GM21619 (cell line): ENCODE measurements at regions not wholly inside any gene's neighbourhood (a gene's known extent, or its start where the extent isn't known, plus 50 kb on each side); places are given as distances from the start of the nearest gene placed in this dataset.

ENCODE experiments used
- ATAC-seq: cut with Tn5 transposase; IDR thresholded peaks from one replicate; pipeline ENCODE4 v1.9.1; 2021; ENCODE audit not compliant: unreplicated experiment

DNA sequence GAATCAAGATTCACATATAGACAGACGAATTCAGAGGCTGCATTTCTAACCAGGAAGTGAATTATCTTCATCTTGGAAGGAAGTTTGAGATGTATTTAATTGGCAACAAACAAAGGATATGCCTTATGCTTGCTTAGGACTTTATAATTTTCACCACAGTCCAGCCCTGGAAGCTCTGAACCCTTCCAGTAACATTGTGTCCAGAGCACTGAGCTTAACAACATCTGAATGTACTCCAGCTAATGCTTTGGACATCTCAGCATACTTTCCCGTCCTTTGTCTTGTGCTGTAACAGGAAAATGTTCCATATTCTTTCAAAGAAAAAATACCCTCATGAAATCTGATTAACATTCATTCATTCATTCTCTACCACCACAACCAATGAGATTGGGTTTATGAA lies 136.3 kb upstream of the SPATS2L start:
- no peak for ATAC-seq

- no peak for ATAC-seq
Observed at GRCh38 chr2:200171731-200172482, 134.6 kb upstream of the SPATS2L start.

- ATAC-seq: no peak
Observed at GRCh38 chr2:200172521-200172920, 134.0 kb upstream of the SPATS2L start.

- no peak for ATAC-seq
Observed at GRCh38 chr2:200172944-200173581, 133.4 kb upstream of the SPATS2L start.

- ATAC-seq: no peak
Observed at GRCh38 chr2:200173691-200174090, 132.8 kb upstream of the SPATS2L start.

- ATAC-seq: no peak
Observed at GRCh38 chr2:200174433-200175216, 131.9 kb upstream of the SPATS2L start.

GRCh38 chr2:200177971-200178911 lies 128.3 kb upstream of the SPATS2L start:
- ATAC-seq: no peak

DNA sequence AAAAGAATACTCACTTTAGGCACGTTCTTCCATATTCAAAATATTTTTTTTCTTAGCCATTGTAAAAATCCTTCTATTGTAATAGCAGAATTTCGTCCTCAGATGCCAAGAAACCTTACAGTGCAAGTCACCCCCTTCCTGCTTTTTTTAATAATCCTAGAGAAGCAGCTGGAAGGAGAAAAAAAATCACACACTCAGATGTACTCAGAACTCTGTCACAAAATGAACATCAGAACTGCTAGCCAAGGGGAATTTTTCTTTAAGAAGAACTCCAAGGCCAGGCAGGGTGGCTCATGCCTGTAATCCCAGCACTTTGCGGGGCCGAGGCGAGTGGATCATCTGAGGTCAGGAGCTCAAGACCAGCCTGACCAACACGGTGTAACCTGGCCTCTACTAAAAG lies 127.3 kb upstream of the SPATS2L start:
- ATAC-seq: no peak

DNA sequence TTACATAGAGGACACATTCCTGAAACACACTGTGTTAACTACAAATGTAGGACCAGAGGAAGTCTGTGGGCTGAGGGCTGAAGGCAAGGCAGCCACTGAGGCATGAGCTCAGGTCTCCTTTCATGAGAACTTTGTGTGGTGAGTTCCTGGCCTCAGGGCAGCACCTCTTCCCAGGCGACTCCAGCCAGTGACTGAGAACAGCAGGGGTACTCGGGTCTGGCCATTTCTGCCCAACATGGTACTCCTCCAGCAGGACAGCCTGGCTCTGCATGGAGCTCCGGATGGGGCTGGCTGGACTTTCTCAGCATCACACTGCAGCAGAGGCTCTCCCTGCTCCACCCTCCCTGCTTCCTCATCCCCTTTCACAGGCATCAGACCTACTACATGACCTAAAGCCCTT lies 125.5 kb upstream of the SPATS2L start:
- ATAC-seq: no peak

- no peak for ATAC-seq
Observed at GRCh38 chr2:200181755-200182154, 124.7 kb upstream of the SPATS2L start.

DNA sequence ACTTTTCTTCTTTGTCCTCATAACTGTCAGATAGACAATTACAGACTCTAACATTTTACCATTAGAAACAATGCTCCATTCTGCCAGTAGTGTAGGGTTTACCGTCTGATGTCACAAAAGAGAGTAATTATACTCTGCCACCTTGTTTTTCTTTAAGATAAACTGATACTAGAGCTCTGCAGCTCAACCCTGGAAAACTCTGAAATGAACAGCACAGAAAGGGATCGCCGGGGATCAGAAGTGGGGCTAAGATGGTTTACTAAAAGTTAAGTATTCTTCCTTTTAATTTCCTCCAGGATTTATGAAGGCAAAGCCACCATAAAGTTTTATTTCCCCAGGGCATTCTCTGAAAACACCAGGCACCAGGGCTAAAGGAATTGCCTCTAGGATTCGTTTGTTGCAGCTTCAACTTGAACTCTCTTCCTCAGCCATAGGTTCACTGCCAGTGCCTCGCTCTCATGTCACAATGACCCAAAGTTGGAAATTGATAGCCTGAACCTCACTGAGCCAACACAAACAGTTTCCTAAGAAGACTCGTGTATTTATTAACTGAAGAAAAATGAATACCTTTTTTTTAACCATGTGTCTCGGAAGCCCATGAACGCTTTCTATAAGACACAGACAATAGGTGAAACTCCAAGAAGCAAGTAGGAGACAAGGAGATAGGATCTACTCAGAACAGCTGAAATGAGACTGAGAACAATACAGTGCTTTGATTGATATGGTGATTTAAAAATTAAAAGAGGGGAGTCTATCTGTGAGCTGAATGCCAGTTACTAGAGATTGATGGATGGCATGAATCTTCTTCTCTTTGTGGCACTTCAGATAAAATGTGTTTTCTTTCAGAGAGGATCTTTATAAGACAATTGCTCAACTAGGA lies 121.5 kb upstream of the SPATS2L start:
- no peak for ATAC-seq

GRCh38 chr2:200185628-200186000 lies 120.9 kb upstream of the SPATS2L start:
- no peak for ATAC-seq

GRCh38 chr2:200186002-200186401 lies 120.5 kb upstream of the SPATS2L start:
- ATAC-seq: no peak

- no peak for ATAC-seq
Observed at GRCh38 chr2:200188876-200189275, 117.6 kb upstream of the SPATS2L start.

GRCh38 chr2:200189964-200190363 lies 116.5 kb upstream of the SPATS2L start:
- no peak for ATAC-seq

DNA sequence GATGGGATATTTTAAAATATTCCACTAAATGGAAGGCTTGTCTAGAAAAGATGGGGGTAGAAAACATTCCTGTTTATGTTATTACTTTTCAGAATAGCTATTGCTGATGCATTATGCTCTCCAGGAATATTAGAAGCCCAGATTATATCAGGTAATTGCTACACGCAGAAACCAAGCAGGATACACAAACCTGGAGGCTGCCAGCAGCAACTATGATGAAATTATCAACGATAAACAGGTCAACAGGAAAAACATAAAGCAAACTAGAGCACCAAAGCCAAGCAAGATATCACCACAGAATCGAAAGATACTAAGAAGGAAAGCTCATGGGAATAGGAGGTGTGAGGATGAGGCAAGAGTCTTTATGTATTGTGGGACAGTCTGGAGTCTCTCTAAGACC lies 113.2 kb upstream of the SPATS2L start:
- no peak for ATAC-seq

DNA sequence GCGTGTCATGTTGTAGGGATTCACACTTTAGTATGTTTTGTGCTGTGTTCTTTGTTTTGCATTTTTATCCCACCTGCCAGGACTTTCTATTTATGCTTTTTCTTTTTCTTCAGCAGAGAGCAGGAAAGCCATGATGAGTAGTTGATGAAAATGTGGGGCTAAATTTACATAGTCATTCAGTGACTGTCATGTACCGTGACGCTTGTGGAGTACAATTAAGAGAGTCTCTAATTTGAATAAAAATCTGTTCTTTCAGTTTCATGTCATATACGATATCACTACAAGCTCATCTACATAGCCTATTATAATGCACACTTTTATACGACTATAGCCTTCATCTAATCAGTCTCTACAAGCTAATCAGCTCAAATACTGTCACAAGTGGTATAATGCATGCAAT lies 112.7 kb upstream of the SPATS2L start:
- ATAC-seq: peak; percentile 67

DNA sequence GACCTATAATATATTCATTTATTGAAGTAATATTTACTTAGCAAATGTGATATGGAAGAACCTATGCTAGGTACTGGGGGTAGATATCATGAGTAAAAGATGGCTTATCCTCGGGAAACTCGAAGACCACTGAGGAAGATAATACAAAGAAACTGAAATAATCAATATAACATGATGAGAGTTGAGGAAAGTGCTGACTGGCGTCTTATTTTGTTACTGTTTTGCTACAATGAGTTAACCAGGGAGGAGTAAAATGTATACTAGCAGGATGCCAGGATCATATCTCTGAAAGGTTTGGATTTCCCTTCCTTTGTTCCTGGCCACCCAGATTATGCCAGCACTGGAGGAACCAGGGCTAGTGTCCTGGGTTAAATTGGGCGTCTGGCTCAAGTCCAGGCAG lies 111.7 kb upstream of the SPATS2L start:
- no peak for ATAC-seq

GRCh38 chr2:200199005-200199404 lies 107.5 kb upstream of the SPATS2L start:
- ATAC-seq: no peak
